ENCODE measurements at regions not wholly inside any gene's neighbourhood (a gene's known extent, or its start where the extent isn't known, plus 50 kb on each side); places are given as distances from the start of the nearest gene placed in this dataset.

DNA sequence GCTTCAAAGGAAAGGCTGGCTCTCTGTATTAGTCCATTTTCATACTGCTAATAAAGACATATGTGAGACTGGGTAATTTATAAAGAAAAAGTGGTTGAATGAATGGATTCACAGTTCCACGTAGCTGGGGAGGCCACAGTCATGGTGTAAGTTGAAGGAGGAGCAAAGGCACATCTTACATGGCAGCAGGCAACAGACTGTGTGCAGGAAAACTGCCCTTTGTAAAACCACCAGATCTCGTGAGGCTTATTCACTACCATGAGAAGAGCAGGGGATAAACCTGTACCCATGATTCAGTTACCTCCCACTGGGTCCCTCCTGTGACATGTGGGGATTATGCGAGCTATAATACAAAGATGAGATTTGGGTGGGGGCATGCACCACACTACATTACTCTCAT, 1486.6 kb downstream of the PCDH7 start:
- TF ChIP-seq, protein P1, sequence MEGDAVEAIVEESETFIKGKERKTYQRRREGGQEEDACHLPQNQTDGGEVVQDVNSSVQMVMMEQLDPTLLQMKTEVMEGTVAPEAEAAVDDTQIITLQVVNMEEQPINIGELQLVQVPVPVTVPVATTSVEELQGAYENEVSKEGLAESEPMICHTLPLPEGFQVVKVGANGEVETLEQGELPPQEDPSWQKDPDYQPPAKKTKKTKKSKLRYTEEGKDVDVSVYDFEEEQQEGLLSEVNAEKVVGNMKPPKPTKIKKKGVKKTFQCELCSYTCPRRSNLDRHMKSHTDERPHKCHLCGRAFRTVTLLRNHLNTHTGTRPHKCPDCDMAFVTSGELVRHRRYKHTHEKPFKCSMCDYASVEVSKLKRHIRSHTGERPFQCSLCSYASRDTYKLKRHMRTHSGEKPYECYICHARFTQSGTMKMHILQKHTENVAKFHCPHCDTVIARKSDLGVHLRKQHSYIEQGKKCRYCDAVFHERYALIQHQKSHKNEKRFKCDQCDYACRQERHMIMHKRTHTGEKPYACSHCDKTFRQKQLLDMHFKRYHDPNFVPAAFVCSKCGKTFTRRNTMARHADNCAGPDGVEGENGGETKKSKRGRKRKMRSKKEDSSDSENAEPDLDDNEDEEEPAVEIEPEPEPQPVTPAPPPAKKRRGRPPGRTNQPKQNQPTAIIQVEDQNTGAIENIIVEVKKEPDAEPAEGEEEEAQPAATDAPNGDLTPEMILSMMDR (IDR thresholded peaks at IDR 0.05; ENCODE audit: poor library complexity): no peak
- no peak for TF ChIP-seq EZH2 (IDR thresholded peaks at IDR 0.05; ENCODE audit: borderline replicate concordance)
